ENCODE measurements at regions not wholly inside any gene's neighbourhood (a gene's known extent, or its start where the extent isn't known, plus 50 kb on each side); places are given as distances from the start of the nearest gene placed in this dataset.

DNA sequence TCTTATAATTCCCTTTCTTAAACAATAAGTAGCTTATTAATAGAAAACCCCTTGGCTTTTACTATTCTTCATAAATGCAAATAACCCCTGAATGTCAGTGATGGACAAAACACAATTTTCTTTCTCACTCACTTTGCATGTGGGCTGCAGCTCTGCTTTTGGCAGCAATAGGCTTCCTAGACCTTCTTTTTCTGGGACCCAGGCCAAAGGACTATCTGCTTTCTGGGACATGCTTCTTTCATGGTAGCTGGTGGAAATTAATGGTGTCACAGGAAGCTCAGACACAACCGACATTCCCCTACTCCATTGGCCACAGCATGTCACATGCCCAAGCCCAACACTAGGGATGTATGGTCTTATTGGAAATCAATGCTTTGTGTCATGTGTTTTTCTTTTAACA lies 134.3 kb upstream of the MDFIC start:
- Histone ChIP-seq H3K4me3 (no peak overlapping the region), H3K4me1 (no peaks in the 10 kb centered on the region), H3K27ac (no peak overlapping the region), H3K36me3 (no peaks in the 10 kb centered on the region), H3K9me3 (no peaks in the 10 kb centered on the region), H3K27me3 (replicated peaks in 1 of 7) (no peaks in the 10 kb centered on the region)
- WGBS, 5 donors, result 65 to 84% (median 72%) methylated on average over 1 of the region's 1 CpG
- intact Hi-C loops (cut with DNase I; ENCODE audit: low total_unique reads), result no loop called here
- no peak for DNase-seq
- no peak for TF ChIP-seq POLR2A (IDR thresholded peaks at IDR 0.05)
- TF ChIP-seq, protein P1, sequence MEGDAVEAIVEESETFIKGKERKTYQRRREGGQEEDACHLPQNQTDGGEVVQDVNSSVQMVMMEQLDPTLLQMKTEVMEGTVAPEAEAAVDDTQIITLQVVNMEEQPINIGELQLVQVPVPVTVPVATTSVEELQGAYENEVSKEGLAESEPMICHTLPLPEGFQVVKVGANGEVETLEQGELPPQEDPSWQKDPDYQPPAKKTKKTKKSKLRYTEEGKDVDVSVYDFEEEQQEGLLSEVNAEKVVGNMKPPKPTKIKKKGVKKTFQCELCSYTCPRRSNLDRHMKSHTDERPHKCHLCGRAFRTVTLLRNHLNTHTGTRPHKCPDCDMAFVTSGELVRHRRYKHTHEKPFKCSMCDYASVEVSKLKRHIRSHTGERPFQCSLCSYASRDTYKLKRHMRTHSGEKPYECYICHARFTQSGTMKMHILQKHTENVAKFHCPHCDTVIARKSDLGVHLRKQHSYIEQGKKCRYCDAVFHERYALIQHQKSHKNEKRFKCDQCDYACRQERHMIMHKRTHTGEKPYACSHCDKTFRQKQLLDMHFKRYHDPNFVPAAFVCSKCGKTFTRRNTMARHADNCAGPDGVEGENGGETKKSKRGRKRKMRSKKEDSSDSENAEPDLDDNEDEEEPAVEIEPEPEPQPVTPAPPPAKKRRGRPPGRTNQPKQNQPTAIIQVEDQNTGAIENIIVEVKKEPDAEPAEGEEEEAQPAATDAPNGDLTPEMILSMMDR (IDR thresholded peaks at IDR 0.05 in 8 of 11, conservative IDR thresholded peaks at IDR 0.05 in 3 of 11), result no peak
- TF ChIP-seq POLR2AphosphoS5 (IDR thresholded peaks at IDR 0.05), result no peak

DNA sequence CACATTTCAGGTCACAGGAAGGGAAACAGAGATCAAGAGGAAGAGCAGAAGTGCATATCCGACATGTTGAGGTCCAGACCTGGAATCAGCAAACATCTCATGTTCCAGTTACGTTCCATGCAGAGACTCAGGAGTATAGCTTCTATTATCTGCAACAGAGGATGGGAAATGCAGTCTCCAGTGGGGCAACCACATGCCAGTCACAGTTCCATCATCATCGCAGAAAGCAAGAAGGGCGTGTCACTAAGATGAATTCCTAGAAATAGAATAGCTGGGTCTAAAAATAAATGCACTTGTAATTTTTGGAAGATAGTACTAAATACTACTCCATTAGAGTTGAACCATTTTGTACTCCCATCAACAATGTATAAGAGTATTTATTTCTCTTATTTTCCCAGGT lies 133.2 kb upstream of the MDFIC start:
- no peak overlapping the region for H3K27ac ChIP-seq
- intact Hi-C loops (cut with DNase I; ENCODE audit: low total_unique reads), result no loop called here
- no peaks in the 10 kb centered on the region for H3K36me3 ChIP-seq
- no peak for DNase-seq
- H3K9me3 ChIP-seq, result no peaks in the 10 kb centered on the region
- no peaks in the 10 kb centered on the region for H3K27me3 ChIP-seq (replicated peaks in 1 of 7)
- 63 to 86% (median 78%) methylated on average over 4 of the region's 4 CpGs for WGBS, 5 donors
- TF ChIP-seq POLR2A (IDR thresholded peaks at IDR 0.05) (no peak), POLR2AphosphoS5 (IDR thresholded peaks at IDR 0.05) (no peak)
- TF ChIP-seq, protein P1 (IDR thresholded peaks at IDR 0.05 in 8 of 11, conservative IDR thresholded peaks at IDR 0.05 in 3 of 11), result no peak
- H3K4me1 ChIP-seq, result peaks cover 0 to 2% (median 0%) of the 10 kb centered on the region in 6 donors
- H3K4me3 ChIP-seq, result no peak overlapping the region

DNA sequence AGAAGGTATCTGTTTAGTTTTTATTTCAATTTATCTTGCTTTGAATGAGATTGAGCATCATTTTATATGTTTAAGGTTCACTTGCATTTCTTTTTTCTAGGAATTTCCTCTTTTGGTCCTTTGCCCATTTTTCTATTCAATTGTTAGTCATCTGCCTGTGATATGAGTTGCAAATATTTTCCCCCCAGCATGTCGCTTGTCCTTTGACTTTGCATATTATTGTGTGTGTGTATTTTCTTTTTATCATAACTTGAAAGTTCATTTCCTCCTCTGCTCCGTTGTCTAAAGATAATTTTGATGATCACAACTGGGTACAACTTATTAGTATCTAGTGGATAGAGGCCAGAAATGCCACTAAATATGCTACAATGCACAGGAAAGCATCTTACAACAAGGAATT lies 132.7 kb upstream of the MDFIC start:
- Histone ChIP-seq H3K4me1 (peaks cover 0 to 4% (median 0%) of the 10 kb centered on the region in 6 donors), H3K9me3 (no peaks in the 10 kb centered on the region), H3K27me3 (replicated peaks in 1 of 7) (no peaks in the 10 kb centered on the region), H3K4me3 (no peak overlapping the region), H3K36me3 (no peaks in the 10 kb centered on the region), H3K27ac (no peak overlapping the region)
- TF ChIP-seq POLR2AphosphoS5 (IDR thresholded peaks at IDR 0.05), result no peak
- TF ChIP-seq POLR2A (IDR thresholded peaks at IDR 0.05), result no peak
- TF ChIP-seq, protein P1 (IDR thresholded peaks at IDR 0.05 in 8 of 11, conservative IDR thresholded peaks at IDR 0.05 in 3 of 11), result no peak
- 50 to 57% (median 53%) methylated on average over 2 of the region's 2 CpGs for WGBS, 5 donors
- no peak for DNase-seq
- intact Hi-C loops (cut with DNase I; ENCODE audit: low total_unique reads), result no loop called here

DNA sequence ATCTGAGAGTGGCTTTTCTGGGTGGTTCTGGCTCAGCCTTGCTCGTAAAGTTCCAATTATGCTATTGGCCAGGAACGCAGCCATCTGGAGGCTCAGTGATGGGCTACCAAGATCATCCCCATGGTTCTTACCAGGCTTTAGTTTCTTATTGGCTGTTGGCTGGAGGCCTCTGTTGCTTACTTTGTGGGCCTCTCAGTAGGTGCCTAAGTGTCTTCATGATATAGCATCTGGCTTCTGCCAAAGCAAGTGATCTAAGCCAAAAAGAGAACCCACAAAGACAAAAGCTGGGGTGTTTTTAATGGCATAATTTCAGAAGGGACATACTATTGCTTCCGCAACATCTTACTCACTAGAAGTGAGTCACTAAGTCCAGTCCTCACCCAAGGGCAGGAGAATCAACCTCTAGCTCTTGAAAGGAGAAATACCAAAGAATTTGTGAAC lies 132.0 kb upstream of the MDFIC start:
- 57 to 73% (median 61%) methylated on average over 3 of the region's 3 CpGs for WGBS, 5 donors
- H3K27ac ChIP-seq, result no peak overlapping the region

More for the DNA sequence above, 132.0 kb upstream of the MDFIC start:
- H3K4me1 ChIP-seq, result peaks cover 0 to 4% (median 0%) of the 10 kb centered on the region in 6 donors
- H3K9me3 ChIP-seq, result no peaks in the 10 kb centered on the region
- no peaks in the 10 kb centered on the region for H3K27me3 ChIP-seq (replicated peaks in 1 of 7)
- intact Hi-C loops (cut with DNase I; ENCODE audit: low total_unique reads), result no loop called here
- H3K36me3 ChIP-seq, result no peaks in the 10 kb centered on the region
- DNase-seq, result no peak
- no peak for TF ChIP-seq POLR2AphosphoS5 (IDR thresholded peaks at IDR 0.05)
- TF ChIP-seq, protein P1 (IDR thresholded peaks at IDR 0.05 in 8 of 11, conservative IDR thresholded peaks at IDR 0.05 in 3 of 11), result no peak
- TF ChIP-seq POLR2A (IDR thresholded peaks at IDR 0.05), result no peak
- H3K4me3 ChIP-seq, result no peak overlapping the region

Data from spleen (tissue), 11 donors.